Left renal pelvis (tissue), 4 donors: ENCODE measurements at regions not wholly inside any gene's neighbourhood (a gene's known extent, or its start where the extent isn't known, plus 50 kb on each side); places are given as distances from the start of the nearest gene placed in this dataset.

Experiments
- DNase-seq, 4 donors: peaks; one replicate each; pipeline ENCODE4 v3.0.0-alpha.2; 2013; ENCODE audit warnings: low read depth in 4 of 4, low spot score in 3 of 4

DNA sequence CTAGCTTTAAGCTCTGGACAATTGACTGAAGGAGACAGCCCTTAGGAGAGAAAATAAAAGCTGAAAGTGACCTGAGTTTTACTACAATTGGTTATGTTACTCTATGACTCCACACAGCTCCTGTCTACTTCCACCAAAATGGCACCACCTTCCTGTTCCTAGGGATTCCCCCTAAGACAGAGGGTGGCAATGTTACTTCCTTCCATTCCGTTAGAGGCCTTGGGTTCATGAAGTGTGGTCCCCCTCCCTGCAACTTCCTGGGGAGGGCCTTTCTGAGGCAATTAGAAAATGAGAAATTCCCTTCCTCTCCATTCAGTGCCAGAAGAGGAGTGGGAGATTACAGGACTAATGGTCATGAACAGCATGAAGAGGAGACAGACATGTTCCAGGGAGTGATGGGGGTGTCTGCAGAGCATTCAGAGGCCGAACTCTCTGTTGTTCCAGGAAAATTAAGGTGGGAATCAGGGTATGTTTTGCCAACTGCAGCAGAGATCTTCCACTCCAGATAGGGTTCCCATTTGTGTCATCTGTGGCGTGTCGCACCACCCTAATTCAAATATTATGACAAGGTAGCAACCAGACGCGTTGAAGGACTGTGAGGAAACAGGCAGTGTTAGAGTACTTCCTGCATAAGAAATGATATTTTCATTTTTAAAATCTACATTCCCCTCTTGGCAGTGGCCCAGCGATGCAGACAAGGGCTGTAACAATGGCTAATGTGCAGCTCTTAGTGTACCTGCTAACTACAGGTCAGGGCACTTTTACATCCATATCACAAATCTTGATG lies 53.1 kb upstream of the TRIM67 start:
- DNase-seq: no peak

DNA sequence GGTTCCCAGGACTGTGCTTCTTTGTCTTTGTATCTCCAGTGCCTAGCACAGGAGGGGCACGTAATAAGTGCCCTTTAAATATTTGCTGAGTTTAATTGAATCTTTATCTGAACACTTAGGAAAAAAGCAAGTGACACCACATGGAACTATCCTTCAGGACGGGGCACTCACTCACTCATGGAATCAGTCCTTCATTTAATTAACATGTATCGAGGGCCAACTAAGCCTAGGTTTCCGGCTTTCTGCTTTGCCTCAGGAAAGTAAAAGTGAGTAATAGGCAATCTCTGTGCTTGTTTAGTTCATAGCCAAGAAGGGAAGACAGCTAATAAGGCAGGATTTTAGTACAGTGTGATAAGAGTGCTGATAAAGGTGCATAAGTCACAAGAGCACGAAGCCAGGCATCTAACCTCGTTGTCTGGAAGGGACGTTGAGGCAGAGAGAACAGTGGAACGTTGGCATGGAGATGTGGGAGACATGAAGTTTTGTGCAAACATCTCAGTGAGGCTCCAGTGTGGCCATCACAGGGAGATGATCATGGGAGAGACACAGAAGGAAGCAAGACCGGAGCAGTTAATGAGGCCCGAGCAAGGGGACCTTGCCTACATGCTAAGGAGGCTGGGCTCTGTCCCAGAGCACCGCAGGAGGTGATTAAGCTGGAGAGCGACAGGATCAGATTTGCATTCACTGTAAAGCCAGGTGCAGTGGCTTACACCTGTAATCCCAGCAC lies 54.1 kb upstream of the TRIM67 start:
- DNase-seq: no peak

DNA sequence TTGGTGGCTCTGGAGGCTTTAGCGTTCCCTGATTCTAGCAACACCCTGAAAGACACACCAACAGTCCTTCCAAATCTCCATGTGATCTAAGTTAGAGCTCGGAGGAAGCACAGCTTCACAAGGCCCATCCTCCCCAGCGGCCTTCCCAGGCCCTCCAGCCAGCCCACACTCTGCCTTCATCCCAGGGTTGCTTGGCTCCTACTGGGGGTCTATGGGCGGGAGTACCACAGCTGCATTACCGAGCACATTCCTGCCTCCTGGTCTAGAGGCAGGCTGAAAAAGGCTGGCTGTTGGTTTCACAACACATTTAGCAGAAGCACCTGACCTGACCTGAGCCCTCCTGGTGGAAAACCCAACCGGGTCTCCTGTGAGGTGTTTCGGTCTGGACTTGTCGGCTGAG lies 54.7 kb upstream of the TRIM67 start:
- no peak for DNase-seq

DNA sequence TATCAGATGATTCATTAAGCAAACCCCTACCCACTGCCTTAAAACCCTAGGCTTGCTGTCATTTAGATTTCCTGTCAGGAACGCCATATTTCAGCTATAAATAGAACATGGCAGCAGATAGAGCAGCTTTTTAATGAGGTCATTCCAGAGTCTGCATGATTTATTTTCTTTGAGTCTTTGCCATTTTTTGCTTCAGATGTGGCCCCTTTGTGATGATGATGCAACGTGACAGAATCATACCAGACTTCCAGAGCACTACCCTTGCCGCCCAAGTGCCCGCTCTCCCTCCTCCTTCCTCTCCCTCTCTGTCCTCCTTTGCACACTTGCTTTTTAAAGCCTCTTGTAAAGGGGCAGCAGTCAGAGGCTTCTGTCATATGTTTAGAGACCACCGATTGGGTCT lies 55.5 kb upstream of the TRIM67 start:
- DNase-seq: no peak

DNA sequence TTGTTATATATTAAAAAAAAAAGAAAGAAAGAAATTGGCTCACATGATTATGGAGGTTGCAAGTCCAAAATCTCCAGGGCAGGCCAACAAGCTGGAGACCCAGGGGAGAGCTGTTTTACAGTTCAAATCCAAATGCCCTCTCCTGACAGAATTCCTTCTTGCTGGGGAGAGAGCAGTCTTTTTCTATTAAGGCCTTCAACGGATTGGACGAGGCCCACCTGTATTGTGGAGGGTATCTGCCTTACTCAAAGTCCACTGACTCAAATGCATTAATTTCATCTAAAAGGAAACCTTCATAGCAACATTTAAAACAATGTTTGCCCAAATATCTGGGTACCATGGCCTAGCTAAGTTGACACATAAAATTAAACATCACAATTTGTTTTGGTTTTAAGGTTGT lies 56.9 kb upstream of the TRIM67 start:
- no peak for DNase-seq

DNA sequence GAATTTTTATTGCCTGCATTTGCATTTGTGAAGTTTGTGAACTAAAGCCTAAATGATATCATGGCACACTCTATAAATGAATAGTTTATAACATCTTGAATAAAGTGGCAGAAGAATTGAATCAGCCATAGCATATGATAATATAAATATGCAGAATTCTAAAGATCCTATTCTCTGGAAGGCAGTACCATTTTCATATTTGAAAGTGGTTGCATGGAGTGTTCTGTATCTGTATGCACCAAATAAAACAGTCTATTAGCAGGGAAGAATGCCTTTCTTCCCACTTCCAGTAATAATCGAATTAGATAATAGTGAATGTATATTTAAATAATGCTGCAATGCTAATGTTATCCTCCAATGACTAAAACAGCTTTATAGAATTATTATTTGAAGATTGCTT lies 57.9 kb upstream of the TRIM67 start:
- no peak for DNase-seq

DNA sequence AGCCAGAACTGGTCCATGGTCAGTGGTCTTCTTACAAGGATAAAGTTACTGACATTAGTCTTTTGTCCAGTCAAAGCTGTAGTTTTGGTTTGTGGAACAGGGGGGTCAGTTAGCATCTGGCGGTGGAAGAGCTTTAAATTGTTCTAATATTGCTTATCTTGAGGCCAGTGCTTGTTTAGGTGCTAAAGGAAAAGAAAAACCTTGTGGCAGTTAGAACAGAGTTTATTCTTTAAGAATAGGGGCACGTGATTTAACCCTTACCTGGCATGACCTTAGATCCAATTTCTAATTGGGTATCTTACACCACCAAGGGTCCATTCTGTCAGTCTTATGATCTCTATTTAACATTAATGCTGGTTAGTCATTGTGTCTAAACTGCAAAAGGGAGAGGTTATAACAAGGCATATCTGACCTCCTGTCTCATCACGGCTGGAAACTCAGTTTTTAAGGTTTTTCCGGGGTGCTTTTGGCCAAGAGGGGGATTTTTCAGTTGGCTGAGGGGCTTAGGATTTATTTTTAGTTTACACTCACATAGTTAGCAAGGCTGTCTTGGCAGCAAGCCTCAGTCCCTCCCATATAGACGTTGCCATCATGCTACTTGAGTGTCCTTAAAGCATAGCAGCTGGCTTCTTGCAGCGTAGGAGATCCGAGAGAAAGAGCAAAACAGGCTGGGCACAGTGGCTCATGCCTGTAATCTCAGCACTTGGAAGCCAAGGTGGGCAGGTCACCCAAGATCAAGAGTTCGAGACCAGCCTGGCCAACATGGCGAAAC lies 60.1 kb upstream of the FAM89A start:
- DNase-seq: no peak

DNA sequence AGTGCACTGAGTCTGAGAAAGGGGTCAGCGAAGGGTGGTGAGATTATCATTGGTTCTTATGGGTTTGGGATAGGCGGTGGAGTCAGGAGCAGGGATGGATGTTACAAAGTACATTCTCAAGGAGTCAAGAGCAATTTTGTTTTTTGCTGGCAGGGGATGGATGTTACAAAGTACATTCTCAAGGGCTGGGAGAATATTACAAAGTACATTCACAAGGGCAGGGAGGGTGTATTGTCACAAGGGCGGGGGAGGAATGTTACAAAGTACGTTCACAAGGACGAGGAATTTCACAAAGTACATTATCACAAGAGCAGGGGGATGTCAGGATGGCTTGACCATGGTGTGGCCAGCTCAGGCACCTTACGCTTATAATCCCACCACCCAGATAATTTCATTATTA lies 59.3 kb upstream of the FAM89A start:
- DNase-seq: no peak

DNA sequence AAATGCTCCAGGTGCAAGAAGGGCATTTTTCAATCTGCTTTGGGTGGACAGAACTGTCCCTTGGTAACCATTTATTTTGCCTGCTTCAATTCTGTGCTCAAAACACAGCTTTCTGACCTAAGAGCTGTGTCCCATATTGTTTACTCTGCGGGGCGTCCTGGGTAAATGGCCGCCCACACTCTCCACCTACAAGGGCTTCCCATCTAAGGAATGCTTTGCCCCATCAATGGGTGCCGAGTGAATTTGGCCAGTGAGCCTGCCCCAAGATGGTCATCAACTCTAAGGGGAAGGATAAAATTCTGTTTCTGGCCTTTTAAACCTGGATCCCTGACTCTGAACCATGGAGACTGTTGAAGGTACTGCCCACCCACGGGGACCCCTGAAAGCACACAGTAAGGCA lies 55.5 kb upstream of the FAM89A start:
- DNase-seq: no peak

DNA sequence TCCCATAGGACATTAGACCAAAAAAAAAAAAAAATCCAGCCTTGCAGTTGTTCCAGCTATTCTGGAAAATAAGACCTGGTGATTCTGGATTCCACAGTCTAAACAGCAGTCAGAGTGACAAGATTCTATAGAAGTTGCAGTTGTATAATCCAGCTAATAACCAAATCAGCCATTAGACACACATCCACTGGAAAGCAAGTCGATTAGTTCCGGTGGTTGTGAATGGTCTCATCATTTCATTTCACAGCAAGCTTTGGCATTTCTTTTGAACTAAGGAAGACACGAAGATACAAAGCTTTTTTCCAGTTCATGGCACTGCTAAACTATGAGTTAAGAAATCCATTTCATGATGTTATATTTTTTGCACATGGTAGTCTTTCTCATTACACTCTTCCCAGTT lies 54.4 kb upstream of the FAM89A start:
- DNase-seq: no peak

DNA sequence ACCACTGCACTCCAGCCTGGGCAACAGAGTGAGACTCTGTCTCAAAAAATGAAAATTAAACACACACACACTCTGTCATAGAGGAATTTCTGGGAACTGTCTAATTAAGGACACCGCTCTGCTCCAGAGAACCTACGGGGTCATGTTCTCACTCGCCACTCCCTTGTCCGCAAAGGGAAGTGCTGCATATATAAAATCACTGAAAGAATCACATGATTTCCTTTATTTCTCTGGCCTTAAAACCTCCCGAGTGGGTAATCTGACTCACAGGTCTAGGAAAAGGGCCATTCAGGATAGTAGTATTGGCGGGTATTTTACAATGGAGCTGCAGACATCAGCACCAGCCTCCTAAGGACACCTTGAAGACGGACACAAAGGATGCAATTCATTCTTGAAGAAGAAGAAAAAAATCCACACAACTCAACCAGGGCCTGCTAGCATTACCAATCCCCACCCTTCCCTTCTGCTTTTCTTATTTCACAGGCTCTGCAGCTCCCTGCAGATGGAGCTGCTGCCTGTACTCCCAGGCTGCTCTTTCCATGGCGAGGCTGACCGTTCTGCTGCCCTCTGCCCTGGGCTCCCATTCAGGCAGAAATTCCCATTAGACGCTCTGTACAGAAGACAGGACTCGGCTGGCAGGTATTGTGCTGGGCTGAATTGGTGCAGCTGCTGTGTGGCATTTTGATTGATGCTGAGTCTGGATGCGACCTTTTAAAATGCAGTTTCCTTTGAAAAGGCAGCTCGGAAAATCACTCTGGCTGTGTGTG lies 53.3 kb upstream of the FAM89A start:
- DNase-seq: peak in 1 of 4 donors; percentile 14

DNA sequence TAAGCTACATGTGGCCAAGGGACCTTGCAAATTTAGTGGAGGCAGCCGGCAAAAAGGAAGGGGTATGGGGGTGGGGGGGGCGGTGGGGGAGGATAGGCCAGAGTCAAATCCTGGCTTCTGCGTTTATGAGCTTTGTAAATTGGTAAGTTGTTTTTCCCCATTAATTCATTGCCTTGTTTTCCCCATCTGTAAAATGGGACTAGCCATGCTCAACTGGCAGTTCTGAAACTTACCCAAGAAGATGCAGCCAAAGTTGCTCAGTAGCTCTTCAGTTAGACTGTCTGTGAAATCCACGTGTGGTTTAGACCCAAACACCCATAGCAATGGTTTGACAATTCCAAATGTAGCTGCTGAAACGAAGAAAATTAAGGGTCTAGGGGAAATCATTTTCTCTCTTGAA lies 52.3 kb upstream of the FAM89A start:
- DNase-seq: no peak

DNA sequence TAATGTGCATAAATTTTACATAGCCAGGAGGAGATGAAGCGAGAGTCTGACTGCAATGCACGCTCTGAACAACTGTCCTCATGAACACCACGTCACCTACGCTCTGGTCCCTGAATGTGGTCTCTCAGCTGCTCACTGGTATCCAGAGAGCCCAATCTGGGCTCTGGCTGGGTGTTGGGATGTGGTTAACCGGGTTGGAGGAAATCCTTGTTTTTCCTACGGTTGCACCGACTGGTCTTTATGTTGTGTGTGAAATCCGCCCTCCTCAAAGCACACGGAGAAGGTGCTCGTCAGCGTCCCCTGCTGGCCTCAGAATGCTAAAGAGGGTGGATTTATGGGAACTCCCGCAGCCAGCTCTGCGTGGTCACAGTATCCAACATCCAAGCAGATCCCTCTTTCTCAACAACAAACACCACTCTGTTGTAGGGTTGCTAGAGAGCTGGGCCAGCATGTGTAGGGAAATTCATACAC lies 51.8 kb upstream of the FAM89A start:
- no peak for DNase-seq

DNA sequence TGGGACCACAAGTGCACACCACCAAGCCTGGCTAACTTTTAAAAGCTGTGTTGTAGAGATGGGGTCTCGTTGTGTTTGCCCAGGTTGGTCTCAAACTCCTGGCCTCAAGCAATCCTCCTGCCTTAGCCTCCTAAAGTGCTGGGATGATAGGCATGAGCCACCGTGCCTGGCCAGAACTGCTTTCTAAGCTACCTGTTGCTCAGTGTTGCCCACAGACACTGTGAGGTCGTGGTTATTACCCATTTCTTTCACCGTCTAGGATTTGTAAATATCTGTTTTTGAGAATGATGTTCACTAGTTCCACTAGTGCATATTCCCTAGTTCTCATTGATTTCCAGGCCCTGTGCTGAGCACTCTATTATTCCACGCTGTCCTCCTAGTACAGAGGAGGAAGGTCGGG lies 51.4 kb upstream of the FAM89A start:
- DNase-seq: no peak
